H1 (cell line): ENCODE measurements at regions not wholly inside any gene's neighbourhood (a gene's known extent, or its start where the extent isn't known, plus 50 kb on each side); places are given as distances from the start of the nearest gene placed in this dataset.

Experiments used
- JUND ChIP-seq: IDR thresholded peaks from 2 replicates; pipeline ENCODE4 v1.6.1; 2011; ENCODE audit warnings: mild to moderate bottlenecking, improper control_type of control experiment, low read length
- MAFK ChIP-seq: IDR thresholded peaks from 2 replicates; pipeline ENCODE4 v1.6.1; 2012; ENCODE audit warnings: low read depth, mild to moderate bottlenecking, improper control_type of control experiment, low read length
- POLR2A ChIP-seq, 2 experiments: IDR thresholded peaks; 1 replicate in 1 of 2; 2 replicates in 1 of 2; pipeline ENCODE4 v1.6.1; 2011; ENCODE audit warnings: low read depth in 2 of 2, low read length in 2 of 2, mild to moderate bottlenecking in 2 of 2; ENCODE audit errors: control extremely low read depth in 1 of 2
- POLR2AphosphoS5 ChIP-seq: IDR thresholded peaks from 2 replicates; pipeline ENCODE4 v1.6.1; 2011; ENCODE audit warnings: low read depth, low read length
- RAD21 ChIP-seq, 2 experiments: IDR thresholded peaks in 1 of 2; conservative IDR thresholded peaks in 1 of 2; 2 replicates each; pipeline ENCODE4 v1.6.1; 2011; ENCODE audit warnings: low read depth in 2 of 2, low read length in 2 of 2, improper control_type of control experiment in 1 of 2, inconsistent platforms in 1 of 2, mild to moderate bottlenecking in 1 of 2, moderate library complexity in 1 of 2
- SP1 ChIP-seq: IDR thresholded peaks from 2 replicates; pipeline ENCODE4 v1.6.1; 2011; ENCODE audit warnings: low read depth, low read length
- YY1 ChIP-seq: IDR thresholded peaks from 2 replicates; pipeline ENCODE4 v1.6.1; 2011; ENCODE audit warnings: low read depth, mild to moderate bottlenecking, low read length
- TF ChIP-seq, protein P1 (sequence below): IDR thresholded peaks from 2 replicates; pipeline ENCODE4 v1.6.1; 2011; ENCODE audit warnings: low read depth, mild to moderate bottlenecking, low read length; ENCODE audit not compliant: insufficient read depth
- TF ChIP-seq, protein P2 (sequence below), 3 experiments: IDR thresholded peaks; 1 replicate in 2 of 3; 2 replicates in 1 of 3; pipeline versions ENCODE4 v1.5.1 to v1.6.1; 2011; ENCODE audit warnings: low read length in 3 of 3, mild to moderate bottlenecking in 3 of 3, inconsistent platforms in 2 of 3, low read depth in 1 of 3, moderate library complexity in 1 of 3; ENCODE audit not compliant: insufficient read depth in 1 of 3; ENCODE audit errors: control extremely low read depth in 1 of 3

DNA sequence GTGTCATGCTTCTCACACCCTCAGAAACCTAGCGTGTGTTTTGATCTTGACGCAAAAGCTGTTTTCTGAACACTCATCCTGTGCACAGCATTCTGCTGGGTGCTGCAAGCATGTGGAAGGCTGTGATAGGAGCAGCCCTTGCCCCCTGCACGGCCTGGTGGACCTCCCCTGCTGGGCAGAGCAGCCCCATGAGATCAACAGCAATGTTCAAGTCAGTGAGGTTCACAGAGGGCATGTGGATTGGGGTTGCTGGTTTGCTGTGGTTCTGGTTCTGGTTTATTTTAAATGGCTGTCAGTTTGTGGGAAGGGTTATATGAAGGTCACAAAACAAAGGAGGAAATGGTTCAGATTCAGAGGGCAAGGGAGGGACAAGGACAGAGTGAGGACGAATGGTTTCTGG, 71.3 kb downstream of the SOWAHC start:
- TF ChIP-seq SP1 = no peak
- no peak for TF ChIP-seq JUND
- no peak for TF ChIP-seq POLR2AphosphoS5
- TF ChIP-seq, protein P1, sequence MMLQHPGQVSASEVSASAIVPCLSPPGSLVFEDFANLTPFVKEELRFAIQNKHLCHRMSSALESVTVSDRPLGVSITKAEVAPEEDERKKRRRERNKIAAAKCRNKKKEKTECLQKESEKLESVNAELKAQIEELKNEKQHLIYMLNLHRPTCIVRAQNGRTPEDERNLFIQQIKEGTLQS = no peak
- TF ChIP-seq YY1 = no peak
- no peak for TF ChIP-seq POLR2A (IDR thresholded peaks at IDR 0.05; ENCODE audit: control extremely low read depth in 1 of 2, low read depth in 2 of 2, low read length in 2 of 2)
- TF ChIP-seq, protein P2, sequence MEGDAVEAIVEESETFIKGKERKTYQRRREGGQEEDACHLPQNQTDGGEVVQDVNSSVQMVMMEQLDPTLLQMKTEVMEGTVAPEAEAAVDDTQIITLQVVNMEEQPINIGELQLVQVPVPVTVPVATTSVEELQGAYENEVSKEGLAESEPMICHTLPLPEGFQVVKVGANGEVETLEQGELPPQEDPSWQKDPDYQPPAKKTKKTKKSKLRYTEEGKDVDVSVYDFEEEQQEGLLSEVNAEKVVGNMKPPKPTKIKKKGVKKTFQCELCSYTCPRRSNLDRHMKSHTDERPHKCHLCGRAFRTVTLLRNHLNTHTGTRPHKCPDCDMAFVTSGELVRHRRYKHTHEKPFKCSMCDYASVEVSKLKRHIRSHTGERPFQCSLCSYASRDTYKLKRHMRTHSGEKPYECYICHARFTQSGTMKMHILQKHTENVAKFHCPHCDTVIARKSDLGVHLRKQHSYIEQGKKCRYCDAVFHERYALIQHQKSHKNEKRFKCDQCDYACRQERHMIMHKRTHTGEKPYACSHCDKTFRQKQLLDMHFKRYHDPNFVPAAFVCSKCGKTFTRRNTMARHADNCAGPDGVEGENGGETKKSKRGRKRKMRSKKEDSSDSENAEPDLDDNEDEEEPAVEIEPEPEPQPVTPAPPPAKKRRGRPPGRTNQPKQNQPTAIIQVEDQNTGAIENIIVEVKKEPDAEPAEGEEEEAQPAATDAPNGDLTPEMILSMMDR (IDR thresholded peaks at IDR 0.05; ENCODE audit: control extremely low read depth in 1 of 3, insufficient read depth in 1 of 3, low read depth in 1 of 3, low read length in 3 of 3) = no peak
- no peak for TF ChIP-seq RAD21 (IDR thresholded peaks at IDR 0.05 in 1 of 2, conservative IDR thresholded peaks at IDR 0.05 in 1 of 2; ENCODE audit: low read depth in 2 of 2, low read length in 2 of 2)
- no peak for TF ChIP-seq MAFK
